OCI-LY3 (cell line): ENCODE measurements at regions not wholly inside any gene's neighbourhood (a gene's known extent, or its start where the extent isn't known, plus 50 kb on each side); places are given as distances from the start of the nearest gene placed in this dataset.

Experiments used
- CTCF ChIP-seq: fragments of 200-600, 300-600 bp; sonication (generic); IDR thresholded peaks from 2 replicates; pipeline ENCODE4 v1.5.1; 2014; ENCODE audit warnings: antibody characterized with exemption, low read length, low read depth
- EZH2phosphoT487 ChIP-seq: fragments of 200-600 bp; shearing (Covaris generic); IDR thresholded peaks from 2 replicates; pipeline ENCODE4 v1.6.1; 2018; ENCODE audit warnings: antibody characterized with exemption, mixed run types, low read depth

DNA sequence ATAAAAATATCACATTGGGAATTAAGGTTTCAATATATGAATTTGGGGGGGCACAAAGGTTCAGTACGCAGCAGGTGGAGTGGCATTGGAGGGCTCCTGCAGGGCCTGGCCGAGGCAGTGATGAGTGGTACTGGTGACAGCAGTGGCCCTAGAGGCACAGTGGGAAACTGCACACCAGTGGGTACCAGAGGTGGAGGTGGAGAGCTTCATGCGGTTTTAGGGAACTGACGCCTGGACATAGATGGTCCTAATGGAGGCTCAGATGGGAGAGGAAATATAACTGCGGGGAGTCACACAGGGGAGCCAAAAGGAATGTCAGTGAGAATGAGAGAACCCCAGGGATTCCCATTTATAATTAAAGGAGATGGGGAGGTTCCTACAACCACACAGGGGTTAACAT is 156.2 kb downstream of the COG6 start:
- TF ChIP-seq CTCF (no peak), EZH2phosphoT487 (no peak)
